ENCODE measurements at regions not wholly inside any gene's neighbourhood (a gene's known extent, or its start where the extent isn't known, plus 50 kb on each side); places are given as distances from the start of the nearest gene placed in this dataset.

GRCh38 chr13:53545340-53545941 lies 516.8 kb downstream of the OLFM4 start (continued):
- TF ChIP-seq E2F6 (IDR thresholded peaks at IDR 0.05) = no peak
- TF ChIP-seq SP1 (IDR thresholded peaks at IDR 0.05; ENCODE audit: low read depth, low read length) = no peak
- TF ChIP-seq SIN3A (conservative IDR thresholded peaks at IDR 0.05 in 1 of 2, IDR thresholded peaks at IDR 0.05 in 1 of 2; ENCODE audit: low read depth in 1 of 2, low read length in 2 of 2) = no peak
- TF ChIP-seq RAD21 (IDR thresholded peaks at IDR 0.05 in 1 of 2, conservative IDR thresholded peaks at IDR 0.05 in 1 of 2; ENCODE audit: low read depth in 2 of 2, low read length in 2 of 2) = peak; percentile 57 to 71
- TF ChIP-seq JUN (IDR thresholded peaks at IDR 0.05; ENCODE audit: low read depth, low read length) = no peak
